Parathyroid adenoma (tissue), 2 donors: ENCODE measurements at regions not wholly inside any gene's neighbourhood (a gene's known extent, or its start where the extent isn't known, plus 50 kb on each side); places are given as distances from the start of the nearest gene placed in this dataset.

Experiments
- H2AFZ ChIP-seq: fragments of 300-600 bp; sonication (generic); one replicate; pipeline ENCODE4 v1.7.0; 2017; ENCODE audit warnings: antibody characterized with exemption, mild to moderate bottlenecking
- H3K27ac ChIP-seq: fragments of 300-600 bp; sonication (generic); one replicate; pipeline ENCODE4 v1.7.0; 2017
- H3K27me3 ChIP-seq: fragments of 300-600 bp; sonication (generic); one replicate; pipeline ENCODE4 v1.7.0; 2017; ENCODE audit warnings: low read length; ENCODE audit not compliant: control insufficient read depth, insufficient read depth
- H3K36me3 ChIP-seq: fragments of 300-600 bp; sonication (generic); one replicate; pipeline ENCODE4 v1.7.0; 2017; ENCODE audit warnings: low read length; ENCODE audit not compliant: control insufficient read depth, insufficient read depth
- H3K4me1 ChIP-seq: fragments of 300-600 bp; sonication (generic); one replicate; pipeline ENCODE4 v1.7.0; 2017; ENCODE audit warnings: control low read depth
- H3K4me2 ChIP-seq: fragments of 300-600 bp; sonication (generic); one replicate; pipeline ENCODE4 v1.7.0; 2017; ENCODE audit warnings: low read length
- H3K4me3 ChIP-seq: fragments of 300-600 bp; sonication (generic); one replicate; pipeline ENCODE4 v1.7.0; 2017; ENCODE audit warnings: low read depth, low read length
- H3K79me2 ChIP-seq: fragments of 300-600 bp; sonication (generic); one replicate; pipeline ENCODE4 v1.7.0; 2017; ENCODE audit warnings: control low read depth
- H3K9ac ChIP-seq: fragments of 300-600 bp; sonication (generic); one replicate; pipeline ENCODE4 v1.7.0; 2017; ENCODE audit warnings: mild to moderate bottlenecking
- H3K9me3 ChIP-seq: fragments of 300-600 bp; sonication (generic); one replicate; pipeline ENCODE4 v1.7.0; 2017; ENCODE audit warnings: low read length; ENCODE audit not compliant: control insufficient read depth
- TF ChIP-seq, protein P1 (sequence below): fragments of 300-600 bp; sonication (generic); IDR thresholded peaks from one replicate; pipeline ENCODE4 v1.7.0; 2017; ENCODE audit warnings: antibody characterized with exemption, mild to moderate bottlenecking
- donor health status: primary hyperparathyroidism.

DNA sequence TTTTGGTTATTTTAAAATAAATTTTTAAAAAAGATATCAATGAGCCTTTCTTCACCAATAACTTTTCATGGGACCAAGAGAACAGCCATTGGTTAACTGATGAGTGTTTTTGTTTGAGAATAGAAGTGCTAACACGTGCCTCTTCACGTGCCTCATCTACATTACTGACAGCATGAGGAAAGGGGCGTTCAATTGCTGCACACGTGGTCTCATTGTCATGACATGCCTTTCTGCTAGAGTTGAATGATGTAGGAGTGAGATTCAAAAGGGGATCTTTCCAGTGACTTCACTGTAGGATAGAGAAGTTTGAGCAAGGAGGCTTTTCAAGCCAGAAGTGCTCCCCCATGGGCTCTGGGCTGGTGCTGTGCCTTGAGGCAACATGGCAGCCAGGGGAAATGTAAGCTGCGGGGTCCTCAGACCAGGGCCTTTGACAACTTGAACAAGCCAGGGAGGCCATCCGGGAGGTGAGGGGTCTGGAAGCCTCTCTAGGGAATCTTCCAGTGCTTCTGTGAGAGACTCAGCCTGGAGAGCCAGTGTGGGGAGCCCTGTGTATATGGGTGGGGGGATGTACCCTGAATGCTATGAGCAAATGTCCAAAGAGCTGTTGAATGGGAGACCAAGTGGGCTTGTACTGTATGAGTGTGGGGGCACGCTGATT, 51.2 kb upstream of the FSTL4 start:
- H3K4me2 ChIP-seq: no peak overlapping the region
- no peaks in the 10 kb centered on the region for H3K79me2 ChIP-seq
- no peaks in the 10 kb centered on the region for H3K27me3 ChIP-seq
- H3K4me3 ChIP-seq: no peak overlapping the region
- H3K36me3 ChIP-seq: no peaks in the 10 kb centered on the region
- H2AFZ ChIP-seq: no peak overlapping the region
- TF ChIP-seq, protein P1, sequence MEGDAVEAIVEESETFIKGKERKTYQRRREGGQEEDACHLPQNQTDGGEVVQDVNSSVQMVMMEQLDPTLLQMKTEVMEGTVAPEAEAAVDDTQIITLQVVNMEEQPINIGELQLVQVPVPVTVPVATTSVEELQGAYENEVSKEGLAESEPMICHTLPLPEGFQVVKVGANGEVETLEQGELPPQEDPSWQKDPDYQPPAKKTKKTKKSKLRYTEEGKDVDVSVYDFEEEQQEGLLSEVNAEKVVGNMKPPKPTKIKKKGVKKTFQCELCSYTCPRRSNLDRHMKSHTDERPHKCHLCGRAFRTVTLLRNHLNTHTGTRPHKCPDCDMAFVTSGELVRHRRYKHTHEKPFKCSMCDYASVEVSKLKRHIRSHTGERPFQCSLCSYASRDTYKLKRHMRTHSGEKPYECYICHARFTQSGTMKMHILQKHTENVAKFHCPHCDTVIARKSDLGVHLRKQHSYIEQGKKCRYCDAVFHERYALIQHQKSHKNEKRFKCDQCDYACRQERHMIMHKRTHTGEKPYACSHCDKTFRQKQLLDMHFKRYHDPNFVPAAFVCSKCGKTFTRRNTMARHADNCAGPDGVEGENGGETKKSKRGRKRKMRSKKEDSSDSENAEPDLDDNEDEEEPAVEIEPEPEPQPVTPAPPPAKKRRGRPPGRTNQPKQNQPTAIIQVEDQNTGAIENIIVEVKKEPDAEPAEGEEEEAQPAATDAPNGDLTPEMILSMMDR: no peak
- no peak overlapping the region for H3K9ac ChIP-seq
- no peaks in the 10 kb centered on the region for H3K9me3 ChIP-seq
- no peaks in the 10 kb centered on the region for H3K4me1 ChIP-seq
- no peak overlapping the region for H3K27ac ChIP-seq

DNA sequence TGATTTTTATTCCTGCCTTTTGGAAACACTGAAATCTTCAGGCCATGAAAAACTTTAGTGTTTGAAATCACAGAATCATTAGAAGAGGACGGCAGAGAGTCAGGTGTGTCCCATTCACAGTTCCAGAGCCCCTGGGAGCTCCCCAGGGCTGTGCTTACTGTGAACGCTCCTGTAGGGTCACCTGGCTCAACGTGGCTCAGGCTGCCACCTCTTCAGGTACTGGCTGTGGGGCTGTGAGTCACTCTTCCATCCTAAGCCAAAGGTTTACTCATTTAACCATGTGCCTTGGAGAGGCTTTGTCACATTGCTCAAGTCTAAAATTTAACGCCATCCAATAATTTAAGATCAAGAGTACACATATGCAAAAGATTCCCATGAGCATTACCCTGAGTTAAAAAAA, 50.2 kb upstream of the FSTL4 start:
- Histone ChIP-seq H3K27ac (no peak overlapping the region), H3K36me3 (no peaks in the 10 kb centered on the region)
- TF ChIP-seq, protein P1: no peak

More for the DNA sequence above, 50.2 kb upstream of the FSTL4 start:
- Histone ChIP-seq H3K4me1 (no peaks in the 10 kb centered on the region), H3K4me3 (no peak overlapping the region), H3K79me2 (no peaks in the 10 kb centered on the region), H3K9ac (no peak overlapping the region), H3K4me2 (no peak overlapping the region), H3K9me3 (no peaks in the 10 kb centered on the region), H2AFZ (no peak overlapping the region), H3K27me3 (no peaks in the 10 kb centered on the region)
